RCC 7860 (cell line): ENCODE measurements at regions not wholly inside any gene's neighbourhood (a gene's known extent, or its start where the extent isn't known, plus 50 kb on each side); places are given as distances from the start of the nearest gene placed in this dataset.
"Not testable (repeated sequence)": the region's sequence is repeated elsewhere in the genome, so short reads cannot be mapped to it uniquely, and the experiment has no call there.

ENCODE experiments used
- DNase-seq: peaks from one replicate; pipeline ENCODE4 v3.0.0-alpha.2; 2015; ENCODE audit warnings: low spot score
- FAIRE-seq: peaks from 2 replicates; lab custom pipeline; 2012; peaks lifted over from hg19 to GRCh38; lab: Jason Lieb, UNC

- no peak for FAIRE-seq
- DNase-seq = no peak
Measured at GRCh38 chr6:115131709-115132490, 789.1 kb upstream of the HS3ST5 start.

- not testable (repeated sequence) for DNase-seq, FAIRE-seq
Measured at GRCh38 chr6:115121513-115121912, 778.7 kb upstream of the HS3ST5 start.

DNA sequence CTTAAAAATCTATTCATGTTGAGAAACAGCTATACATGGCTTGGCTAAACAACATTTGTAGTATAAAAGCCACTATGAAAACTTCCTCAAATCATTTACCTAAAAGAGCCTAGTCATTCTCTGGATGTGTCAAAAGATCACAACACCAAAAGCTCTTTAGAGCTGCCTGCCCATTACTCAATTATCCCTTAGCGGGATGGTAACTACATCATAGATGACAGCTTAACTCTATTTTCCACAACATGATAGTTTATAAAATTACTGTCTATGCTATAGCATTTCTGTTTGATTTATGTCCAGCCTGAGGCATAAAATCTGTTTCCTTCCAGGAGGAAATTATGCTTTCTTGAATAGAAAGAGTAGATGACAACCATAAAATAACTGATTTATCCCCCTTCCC, 777.6 kb upstream of the HS3ST5 start:
- no peak for FAIRE-seq
- DNase-seq = no peak

- FAIRE-seq = no peak
- no peak for DNase-seq
Measured at GRCh38 chr6:115091461-115091860, 748.6 kb upstream of the HS3ST5 start.

DNA sequence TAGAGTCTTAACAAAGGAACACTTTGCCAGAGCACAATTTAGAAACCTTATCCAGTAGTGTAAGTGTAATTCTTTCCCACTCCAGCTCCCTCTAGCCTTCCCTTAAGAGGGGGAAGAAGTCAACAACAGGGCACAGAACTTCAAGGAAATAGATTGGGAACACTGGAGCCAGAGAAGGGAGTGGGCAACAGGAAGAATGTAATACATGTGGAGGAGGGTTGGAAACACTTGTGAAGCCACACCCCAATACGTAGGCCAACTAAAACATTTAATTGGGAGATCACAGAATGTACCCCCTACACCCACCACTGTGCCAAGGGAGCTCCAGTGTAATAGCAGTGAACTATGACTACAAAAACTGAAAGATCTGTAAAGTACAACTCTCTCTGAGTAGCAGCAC, 735.7 kb upstream of the HS3ST5 start:
- FAIRE-seq (no peak), DNase-seq (no peak)

GRCh38 chr6:115071962-115072361, 729.1 kb upstream of the HS3ST5 start:
- no peak for FAIRE-seq

DNA sequence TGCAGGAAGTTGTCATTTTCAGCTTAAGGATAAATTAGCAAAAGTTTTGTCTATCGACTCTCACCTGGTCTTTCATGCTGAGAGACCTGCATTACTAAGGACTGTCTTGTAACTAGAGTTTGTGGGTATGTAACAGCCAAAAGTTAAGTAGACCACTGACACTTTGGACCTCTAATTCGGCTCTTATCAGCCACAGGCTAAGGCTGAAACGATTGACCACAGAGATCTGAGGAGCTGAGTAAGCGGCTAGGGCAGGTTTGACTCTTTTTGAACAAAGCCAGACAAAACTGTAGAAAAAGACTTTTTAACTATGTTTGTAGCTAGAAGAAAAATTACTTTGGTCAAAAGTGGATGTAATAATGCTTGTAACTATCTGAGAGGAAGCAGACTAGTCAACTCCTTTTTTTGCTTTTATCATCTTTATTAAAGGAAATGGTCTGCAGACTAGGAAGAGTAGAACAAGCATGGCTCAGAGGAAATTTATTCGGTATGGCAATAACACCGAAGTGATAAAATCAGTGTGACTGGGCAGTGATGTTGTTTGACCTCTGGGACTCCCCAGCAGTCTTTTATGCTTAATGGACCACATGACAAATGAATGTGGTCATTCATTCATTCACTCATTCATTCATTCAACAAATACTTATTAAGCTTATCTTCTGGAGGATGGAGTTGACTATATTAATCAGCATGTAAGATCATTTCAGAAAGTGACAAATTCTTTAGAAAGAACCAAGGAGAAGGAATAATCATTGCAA, 725.0 kb upstream of the HS3ST5 start:
- FAIRE-seq = no peak
- no peak for DNase-seq

More at GRCh38 chr6:115071962-115072361, 729.1 kb upstream of the HS3ST5 start:
- no peak for DNase-seq

- FAIRE-seq (no peak), DNase-seq (no peak)
Measured at GRCh38 chr6:115064680-115065079, 721.9 kb upstream of the HS3ST5 start.

GRCh38 chr6:115060581-115060980, 717.8 kb upstream of the HS3ST5 start:
- FAIRE-seq = no peak
- no peak for DNase-seq

DNA sequence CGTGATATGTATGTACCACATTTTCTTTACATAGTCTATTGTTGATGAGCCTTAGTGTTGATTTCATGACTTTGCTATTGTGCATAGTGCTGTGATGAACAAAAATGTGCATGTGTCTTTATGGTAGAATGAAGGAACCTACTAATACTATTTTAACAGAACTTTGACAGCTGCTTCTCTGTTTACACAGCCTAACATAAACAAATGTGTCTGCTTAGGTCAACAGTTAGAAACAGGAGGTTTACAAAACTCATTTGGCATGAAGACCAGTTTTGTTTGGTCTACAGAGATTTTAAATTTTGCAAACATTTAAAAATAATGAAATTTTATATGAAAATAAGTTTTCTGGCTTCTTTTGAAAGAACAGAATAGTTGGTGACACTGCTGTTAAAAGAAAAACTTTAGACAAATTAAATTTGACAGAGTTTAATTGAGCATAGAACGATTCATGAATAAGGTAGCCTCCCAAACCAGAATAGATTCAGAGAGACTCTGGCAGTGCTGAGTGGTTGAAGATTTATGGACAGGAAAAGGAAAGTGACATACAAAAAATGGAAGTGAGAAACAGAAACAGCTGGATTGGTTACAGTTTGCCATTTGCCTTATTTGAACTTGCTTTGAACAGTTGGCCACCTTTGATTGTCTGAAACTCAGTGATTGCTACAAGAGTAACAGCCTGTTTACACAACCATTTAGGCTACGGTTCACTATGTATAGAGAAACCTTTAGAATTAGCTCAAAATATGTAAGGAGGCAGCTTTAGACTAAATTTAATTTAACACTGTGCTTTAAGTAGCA, 715.8 kb upstream of the HS3ST5 start:
- FAIRE-seq (no peak), DNase-seq (no peak)

DNA sequence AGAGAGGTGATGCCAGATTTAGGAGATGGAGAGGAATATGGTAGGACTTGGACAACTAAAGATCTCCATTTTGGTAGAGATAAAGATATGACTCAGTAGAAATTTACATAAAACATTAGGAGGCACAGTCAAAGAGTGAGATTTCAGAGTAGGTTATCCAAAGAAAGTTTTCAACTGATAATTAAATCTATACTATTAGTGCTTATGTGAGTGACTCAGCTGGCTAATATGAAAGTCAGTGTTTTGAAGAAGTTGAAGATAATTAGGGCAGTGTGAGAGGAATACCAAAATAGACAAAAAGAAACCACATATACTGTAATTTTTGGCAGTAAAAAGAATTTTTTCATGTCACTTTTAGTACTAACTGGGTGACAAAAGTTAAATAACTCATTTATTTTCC, 712.8 kb upstream of the HS3ST5 start:
- FAIRE-seq (no peak), DNase-seq (no peak)

DNA sequence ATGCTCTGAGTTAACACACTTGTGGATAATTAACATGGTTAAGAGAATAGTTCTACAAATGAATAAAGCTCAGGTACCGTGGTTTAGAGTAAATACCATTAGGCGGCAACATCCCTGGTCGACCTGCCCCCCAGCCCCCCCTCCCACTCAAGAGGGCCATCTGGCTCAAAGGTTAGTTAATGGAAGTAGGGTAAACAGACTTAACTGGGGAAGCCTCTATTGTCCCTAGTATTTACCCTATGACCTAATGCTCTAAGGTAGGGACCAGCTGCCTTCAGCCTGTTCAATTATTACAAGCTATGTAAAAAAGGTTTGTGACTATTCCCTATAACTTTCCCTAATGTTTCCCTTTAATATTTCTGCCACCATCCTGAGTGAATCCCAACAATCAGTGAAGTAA, 711.4 kb upstream of the HS3ST5 start:
- not testable (repeated sequence) for FAIRE-seq, DNase-seq

GRCh38 chr6:115053169-115053860, 710.5 kb upstream of the HS3ST5 start:
- FAIRE-seq (no peak), DNase-seq (no peak)

GRCh38 chr6:115016593-115016992, 673.8 kb upstream of the HS3ST5 start:
- DNase-seq (no peak), FAIRE-seq (no peak)

- FAIRE-seq (no peak), DNase-seq (no peak)
Measured at GRCh38 chr6:115004982-115005381, 662.2 kb upstream of the HS3ST5 start.

- DNase-seq = no peak
- no peak for FAIRE-seq
Measured at GRCh38 chr6:115004204-115004603, 661.4 kb upstream of the HS3ST5 start.

DNA sequence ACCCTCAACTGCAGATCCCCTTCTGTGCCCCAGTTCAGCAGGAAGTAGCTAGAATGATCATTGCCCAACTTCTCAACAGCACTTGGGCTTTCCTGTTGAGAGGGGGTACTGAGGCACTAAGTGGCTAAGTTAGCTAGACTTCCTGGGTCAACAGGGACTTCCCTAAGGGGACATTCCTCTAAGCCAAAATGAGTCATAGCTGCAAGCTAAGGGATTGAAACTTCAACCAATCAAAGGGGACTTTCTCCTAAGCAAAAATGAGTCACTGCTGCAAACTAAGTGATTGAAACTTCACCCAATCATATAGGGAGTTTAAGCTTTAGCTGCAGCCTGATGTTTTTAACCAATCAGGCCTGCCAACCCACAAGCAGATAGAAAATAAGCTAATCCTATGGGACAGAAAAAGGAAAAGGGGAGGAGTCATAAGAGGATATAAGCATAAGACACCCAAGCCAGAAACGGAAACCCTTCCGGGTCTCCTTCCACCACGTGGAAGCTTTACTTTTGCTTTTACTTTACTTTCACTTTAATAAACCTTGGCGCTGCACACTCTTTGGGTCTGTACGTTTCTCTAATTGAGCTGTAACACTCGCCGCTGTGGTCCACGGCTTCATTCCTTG, 659.0 kb upstream of the HS3ST5 start:
- FAIRE-seq (no peak), DNase-seq (peak; percentile 27)

DNA sequence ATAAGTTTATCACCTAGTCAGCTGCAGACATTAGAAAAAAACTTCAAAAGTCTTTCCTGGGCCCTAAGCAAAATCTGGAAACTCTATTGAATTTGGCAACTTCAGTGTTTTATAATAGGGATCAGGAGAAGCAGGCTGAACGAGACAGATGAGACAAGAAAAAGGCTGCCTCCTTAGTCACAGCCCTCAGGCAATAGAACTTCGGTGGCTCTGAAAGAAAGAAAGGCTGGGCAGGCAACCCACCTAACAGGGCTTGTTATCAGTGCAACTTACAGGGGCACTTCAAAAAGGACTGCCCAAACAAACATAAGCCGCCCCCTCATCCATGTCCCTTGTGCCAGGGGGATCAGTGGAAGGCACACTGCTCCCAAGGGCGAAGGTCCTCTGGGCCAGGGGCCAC, 657.9 kb upstream of the HS3ST5 start:
- DNase-seq (no peak), FAIRE-seq (no peak)

- FAIRE-seq = no peak
- no peak for DNase-seq
Measured at GRCh38 chr6:114998492-114998891, 655.7 kb upstream of the HS3ST5 start.

- FAIRE-seq (no peak), DNase-seq (no peak)
Measured at GRCh38 chr6:114997813-114998292, 655.0 kb upstream of the HS3ST5 start.
